H9 (cell line): ENCODE measurements at regions not wholly inside any gene's neighbourhood (a gene's known extent, or its start where the extent isn't known, plus 50 kb on each side); places are given as distances from the start of the nearest gene placed in this dataset.

Experiments
- DNase-seq: peaks from one replicate; pipeline ENCODE4 v3.0.0-alpha.2; 2017
- H2AFZ ChIP-seq: one replicate; pipeline ENCODE4 v1.6.1; 2013; ENCODE audit warnings: mild to moderate bottlenecking, low read length, control low read depth, moderate library complexity
- H2AK5ac ChIP-seq: 2 replicates; pipeline ENCODE4 v1.6.1; 2013; ENCODE audit warnings: low read length, control low read depth, mixed read lengths; ENCODE audit not compliant: insufficient read length
- H2BK120ac ChIP-seq: one replicate; pipeline ENCODE4 v1.6.1; 2013; ENCODE audit warnings: low read depth, mild to moderate bottlenecking, low read length, control low read depth, inconsistent platforms; ENCODE audit not compliant: poor library complexity, severe bottlenecking
- H2BK12ac ChIP-seq: 2 replicates; pipeline ENCODE4 v1.6.1; 2013; ENCODE audit warnings: low read length, control low read depth, mixed read lengths, low read depth; ENCODE audit not compliant: insufficient read length
- H2BK15ac ChIP-seq: 2 replicates; pipeline ENCODE4 v1.6.1; 2013; ENCODE audit warnings: low read depth, low read length, control low read depth
- H2BK20ac ChIP-seq: one replicate; pipeline ENCODE4 v1.6.1; 2013; ENCODE audit warnings: low read depth, mild to moderate bottlenecking, low read length, control low read depth, inconsistent platforms; ENCODE audit not compliant: poor library complexity, severe bottlenecking
- H2BK5ac ChIP-seq: 2 replicates; pipeline ENCODE4 v1.6.1; 2013; ENCODE audit warnings: low read length, control low read depth, mixed read lengths; ENCODE audit not compliant: insufficient read length
- H3K14ac ChIP-seq: 2 replicates; pipeline ENCODE4 v1.6.1; 2013; ENCODE audit warnings: low read length, control low read depth; ENCODE audit not compliant: insufficient read depth
- H3K18ac ChIP-seq: 2 replicates; pipeline ENCODE4 v1.6.1; 2013; ENCODE audit warnings: low read depth, mild to moderate bottlenecking, mixed read lengths, low read length, control low read depth; ENCODE audit not compliant: insufficient read length
- H3K23ac ChIP-seq: 2 replicates; pipeline ENCODE4 v1.6.1; 2013; ENCODE audit warnings: low read length, control low read depth, mixed read lengths, low read depth; ENCODE audit not compliant: insufficient read length
- H3K23me2 ChIP-seq: 2 replicates; pipeline ENCODE4 v1.6.1; 2013; ENCODE audit warnings: low read depth, mild to moderate bottlenecking, mixed read lengths, low read length, control low read depth; ENCODE audit not compliant: insufficient read length, poor library complexity, severe bottlenecking
- H3K27ac ChIP-seq: 2 replicates; pipeline ENCODE4 v1.5.1; 2013; ENCODE audit warnings: low read length, control low read depth, mixed read lengths, low read depth; ENCODE audit not compliant: insufficient read length
- H3K27me3 ChIP-seq: 2 replicates; pipeline ENCODE4 v1.6.1; 2013; ENCODE audit warnings: low read length, control low read depth, inconsistent platforms; ENCODE audit not compliant: insufficient read depth
- H3K4ac ChIP-seq: 2 replicates; pipeline ENCODE4 v1.6.1; 2013; ENCODE audit warnings: low read depth, mild to moderate bottlenecking, control low read depth, inconsistent platforms, low read length, moderate library complexity
- H3K4me1 ChIP-seq: 2 replicates; pipeline ENCODE4 v1.6.1; 2013; ENCODE audit warnings: low read length, control low read depth, inconsistent platforms; ENCODE audit not compliant: insufficient read depth
- H3K4me2 ChIP-seq: 2 replicates; pipeline ENCODE4 v1.6.1; 2013; ENCODE audit warnings: low read length, control low read depth, mixed read lengths; ENCODE audit not compliant: insufficient read length, insufficient read depth
- H3K56ac ChIP-seq: 2 replicates; pipeline ENCODE4 v1.6.1; 2013; ENCODE audit warnings: low read depth, mild to moderate bottlenecking, mixed read lengths, low read length, control low read depth; ENCODE audit not compliant: insufficient read length
- H3K79me1 ChIP-seq: 2 replicates; pipeline ENCODE4 v1.6.1; 2013; ENCODE audit warnings: low read depth, mild to moderate bottlenecking, moderate library complexity, low read length, control low read depth, inconsistent platforms; ENCODE audit not compliant: insufficient read depth, poor library complexity, severe bottlenecking
- H3K79me2 ChIP-seq: 2 replicates; pipeline ENCODE4 v1.6.1; 2013; ENCODE audit warnings: low read length, control low read depth, inconsistent platforms; ENCODE audit not compliant: insufficient read depth
- H3K9ac ChIP-seq: 2 replicates; pipeline ENCODE4 v1.6.1; 2013; ENCODE audit warnings: low read length, control low read depth, mixed read lengths; ENCODE audit not compliant: insufficient read length; ENCODE audit errors: extremely low read depth
- H3K9me3 ChIP-seq: one replicate; pipeline ENCODE4 v1.6.1; 2013; ENCODE audit warnings: low read depth, low read length, inconsistent platforms; ENCODE audit not compliant: control insufficient read depth
- H3T11ph ChIP-seq: one replicate; pipeline ENCODE4 v1.6.1; 2013; ENCODE audit warnings: mild to moderate bottlenecking, low read length, control low read depth, inconsistent platforms
- H4K20me1 ChIP-seq: one replicate; pipeline ENCODE4 v1.6.1; 2013; ENCODE audit not compliant: control insufficient read depth, insufficient read length, insufficient read depth
- H4K5ac ChIP-seq: 2 replicates; pipeline ENCODE4 v1.6.1; 2013; ENCODE audit warnings: low read depth, mild to moderate bottlenecking, mixed read lengths, low read length, control low read depth; ENCODE audit not compliant: insufficient read length
- H4K8ac ChIP-seq: replicated peaks from 2 replicates; pipeline ENCODE4 v1.6.1; 2013; ENCODE audit warnings: low read length, control low read depth, mixed read lengths, low read depth; ENCODE audit not compliant: insufficient read length
- H4K91ac ChIP-seq: 2 replicates; pipeline ENCODE4 v1.6.1; 2013; ENCODE audit warnings: low read depth, mild to moderate bottlenecking, moderate library complexity, mixed read lengths, low read length, control low read depth; ENCODE audit not compliant: insufficient read length
- H3K27ac Mint-ChIP-seq, 3 experiments: 2 replicates in 2 of 3; 3 replicates in 1 of 3; pipeline ENCODE4 v1.8.0; 2020 to 2021; ENCODE audit warnings: mixed read lengths in 3 of 3, mild to moderate bottlenecking in 1 of 3, moderate library complexity in 1 of 3
- H3K27me3 Mint-ChIP-seq: 2 replicates; pipeline ENCODE4 v1.8.0; 2021; ENCODE audit warnings: low read depth, mild to moderate bottlenecking, moderate library complexity, mixed read lengths
- H3K36me3 Mint-ChIP-seq, 3 experiments: 2 replicates in 2 of 3; 3 replicates in 1 of 3; pipeline ENCODE4 v1.8.0; 2020 to 2021; ENCODE audit warnings: low read depth in 3 of 3, mixed read lengths in 3 of 3; ENCODE audit not compliant: insufficient read depth in 1 of 3
- H3K4me1 Mint-ChIP-seq, 2 experiments: 2 replicates each; pipeline ENCODE4 v1.8.0; 2020; ENCODE audit warnings: mixed read lengths in 2 of 2
- H3K4me3 Mint-ChIP-seq, 2 experiments: 2 replicates in 1 of 2; 3 replicates in 1 of 2; pipeline ENCODE4 v1.8.0; 2020 to 2021; ENCODE audit warnings: mild to moderate bottlenecking in 2 of 2, mixed read lengths in 2 of 2, moderate library complexity in 1 of 2
- H3K9me3 Mint-ChIP-seq, 2 experiments: 2 replicates in 1 of 2; 3 replicates in 1 of 2; pipeline ENCODE4 v1.8.0; 2020; ENCODE audit warnings: mild to moderate bottlenecking in 2 of 2, mixed read lengths in 2 of 2, moderate library complexity in 1 of 2
- WGBS: extraction: QIAGEN DNeasy Blood & Tissue Kit; methylation state at CpG from one replicate; pipeline ENCODE4 v1.1.7; 2013; ENCODE audit warnings: missing lambda C conversion rate, low lambda C conversion rate, mixed read lengths; ENCODE audit not compliant: insufficient read length; ENCODE audit errors: extremely low coverage; 5-methylcytosine and 5-hydroxymethylcytosine counted together
- TF ChIP-seq, protein P1 (sequence below): fragments of 200-600 bp; sonication (generic); conservative IDR thresholded peaks from 3 replicates; pipeline ENCODE4 v1.8.0; 2021; ENCODE audit warnings: antibody characterized with exemption, mild to moderate bottlenecking

DNA sequence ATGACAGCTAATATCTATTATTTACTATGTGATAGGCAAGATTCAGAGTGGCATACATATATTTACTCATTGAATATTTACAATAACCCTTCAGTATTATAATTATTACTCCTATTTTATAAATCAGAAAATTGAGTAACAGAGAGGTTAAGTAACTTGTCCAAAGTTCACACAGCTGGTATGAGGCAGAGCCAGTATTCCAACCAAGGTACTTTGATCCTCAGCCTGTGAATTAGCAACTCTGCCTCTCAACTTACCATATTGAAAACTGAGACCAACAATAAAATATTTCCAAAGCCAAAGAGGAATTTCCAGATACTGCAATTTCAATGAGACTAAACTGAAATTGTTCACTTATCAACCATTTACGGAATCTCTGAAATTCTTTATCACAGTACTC is 67.9 kb upstream of the TSLP start:
- Histone ChIP-seq H3K4me1 (no peaks in the 10 kb centered on the region), H3K14ac (no peak overlapping the region), H2AFZ (no peak overlapping the region), H3K27me3 (no peaks in the 10 kb centered on the region), H3T11ph (no peak overlapping the region), H3K18ac (no peak overlapping the region), H3K27ac (no peak overlapping the region), H4K20me1 (no peaks in the 10 kb centered on the region), H4K8ac (no peak overlapping the region), H3K23ac (no peak overlapping the region), H3K4me2 (no peak overlapping the region), H4K91ac (no peak overlapping the region), H3K9me3 (no peaks in the 10 kb centered on the region), H3K79me1 (no peaks in the 10 kb centered on the region), H2AK5ac (no peak overlapping the region), H2BK12ac (no peak overlapping the region), H2BK120ac (no peak overlapping the region), H2BK15ac (no peak overlapping the region), H4K5ac (no peak overlapping the region), H2BK20ac (no peak overlapping the region), H3K79me2 (no peaks in the 10 kb centered on the region), H3K4ac (no peak overlapping the region), H3K9ac (no peak overlapping the region), H3K56ac (no peak overlapping the region), H2BK5ac (no peak overlapping the region), H3K23me2 (no peaks in the 10 kb centered on the region)
- no peaks in the 10 kb centered on the region for H3K4me1 Mint-ChIP-seq
- peaks cover 7 to 9% of the 10 kb centered on the region in 2 experiments for H3K9me3 Mint-ChIP-seq
- H3K27me3 Mint-ChIP-seq = no peaks in the 10 kb centered on the region
- DNase-seq = no peak
- TF ChIP-seq, protein P1, sequence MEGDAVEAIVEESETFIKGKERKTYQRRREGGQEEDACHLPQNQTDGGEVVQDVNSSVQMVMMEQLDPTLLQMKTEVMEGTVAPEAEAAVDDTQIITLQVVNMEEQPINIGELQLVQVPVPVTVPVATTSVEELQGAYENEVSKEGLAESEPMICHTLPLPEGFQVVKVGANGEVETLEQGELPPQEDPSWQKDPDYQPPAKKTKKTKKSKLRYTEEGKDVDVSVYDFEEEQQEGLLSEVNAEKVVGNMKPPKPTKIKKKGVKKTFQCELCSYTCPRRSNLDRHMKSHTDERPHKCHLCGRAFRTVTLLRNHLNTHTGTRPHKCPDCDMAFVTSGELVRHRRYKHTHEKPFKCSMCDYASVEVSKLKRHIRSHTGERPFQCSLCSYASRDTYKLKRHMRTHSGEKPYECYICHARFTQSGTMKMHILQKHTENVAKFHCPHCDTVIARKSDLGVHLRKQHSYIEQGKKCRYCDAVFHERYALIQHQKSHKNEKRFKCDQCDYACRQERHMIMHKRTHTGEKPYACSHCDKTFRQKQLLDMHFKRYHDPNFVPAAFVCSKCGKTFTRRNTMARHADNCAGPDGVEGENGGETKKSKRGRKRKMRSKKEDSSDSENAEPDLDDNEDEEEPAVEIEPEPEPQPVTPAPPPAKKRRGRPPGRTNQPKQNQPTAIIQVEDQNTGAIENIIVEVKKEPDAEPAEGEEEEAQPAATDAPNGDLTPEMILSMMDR = no peak
- peaks cover 0 to 10% (median 0%) of the 10 kb centered on the region in 3 experiments; a peak in 4 of 7 replicates for H3K36me3 Mint-ChIP-seq
- no peak overlapping the region for H3K27ac Mint-ChIP-seq
- H3K4me3 Mint-ChIP-seq = no peak overlapping the region
- no CpG with 5 or more reads among the region's 1 CpG for WGBS
